ENCODE measurements at regions not wholly inside any gene's neighbourhood (a gene's known extent, or its start where the extent isn't known, plus 50 kb on each side); places are given as distances from the start of the nearest gene placed in this dataset.

- TF ChIP-seq ATF6 (CRISPR knock-in tag; IDR thresholded peaks at IDR 0.05) (no peak), POLR2AphosphoS5 (IDR thresholded peaks at IDR 0.05; ENCODE audit: control insufficient read depth, insufficient read depth, low read depth, low read length) (no peak), ZBTB26 (CRISPR knock-in tag; IDR thresholded peaks at IDR 0.05) (no peak), BHLHE40 (IDR thresholded peaks at IDR 0.05; ENCODE audit: low read length) (no peak), TGIF2 (CRISPR knock-in tag; IDR thresholded peaks at IDR 0.05) (no peak), HCFC1 (IDR thresholded peaks at IDR 0.05; ENCODE audit: low read depth, low read length) (no peak), CEBPB (tag; IDR thresholded peaks at IDR 0.05) (no peak), ZNF780A (CRISPR knock-in tag; IDR thresholded peaks at IDR 0.05) (no peak)
These were observed 302.9 kb upstream of the SFSWAP start for GRCh38 chr12:131408036-131408365.
